HUES64 (cell line): ENCODE measurements at regions not wholly inside any gene's neighbourhood (a gene's known extent, or its start where the extent isn't known, plus 50 kb on each side); places are given as distances from the start of the nearest gene placed in this dataset.
"Not testable (repeated sequence)": the region's sequence is repeated elsewhere in the genome, so short reads cannot be mapped to it uniquely, and the experiment has no call there.

Source experiments
- H3K27ac ChIP-seq: 2 replicates; pipeline ENCODE4 v1.7.0; 2013; ENCODE audit warnings: low read depth, low read length, inconsistent platforms
- H3K27me3 ChIP-seq: 2 replicates; pipeline ENCODE4 v1.6.1; 2013; ENCODE audit warnings: mild to moderate bottlenecking, low read length; ENCODE audit not compliant: insufficient read depth
- H3K36me3 ChIP-seq: 2 replicates; pipeline ENCODE4 v1.6.1; 2013; ENCODE audit warnings: mild to moderate bottlenecking, low read length; ENCODE audit not compliant: insufficient read depth
- H3K4me1 ChIP-seq: 2 replicates; pipeline ENCODE4 v1.6.1; 2013; ENCODE audit warnings: mild to moderate bottlenecking, low read length, moderate library complexity; ENCODE audit not compliant: insufficient read depth
- H3K4me3 ChIP-seq: 2 replicates; pipeline ENCODE4 v1.5.1; 2013; ENCODE audit warnings: mild to moderate bottlenecking, low read length, moderate library complexity
- H3K9ac ChIP-seq: 2 replicates; pipeline ENCODE4 v1.6.1; 2013; ENCODE audit warnings: mild to moderate bottlenecking, low read depth, low read length
- H3K9me3 ChIP-seq: 2 replicates; pipeline ENCODE4 v1.6.1; 2013; ENCODE audit warnings: low read depth, low read length; ENCODE audit not compliant: insufficient read depth
- WGBS: fragments of 150-250, 120-280 bp; methylation state at CpG from one replicate; pipeline ENCODE4 v1.1.7; 2013; ENCODE audit warnings: missing lambda C conversion rate; 5-methylcytosine and 5-hydroxymethylcytosine counted together

DNA sequence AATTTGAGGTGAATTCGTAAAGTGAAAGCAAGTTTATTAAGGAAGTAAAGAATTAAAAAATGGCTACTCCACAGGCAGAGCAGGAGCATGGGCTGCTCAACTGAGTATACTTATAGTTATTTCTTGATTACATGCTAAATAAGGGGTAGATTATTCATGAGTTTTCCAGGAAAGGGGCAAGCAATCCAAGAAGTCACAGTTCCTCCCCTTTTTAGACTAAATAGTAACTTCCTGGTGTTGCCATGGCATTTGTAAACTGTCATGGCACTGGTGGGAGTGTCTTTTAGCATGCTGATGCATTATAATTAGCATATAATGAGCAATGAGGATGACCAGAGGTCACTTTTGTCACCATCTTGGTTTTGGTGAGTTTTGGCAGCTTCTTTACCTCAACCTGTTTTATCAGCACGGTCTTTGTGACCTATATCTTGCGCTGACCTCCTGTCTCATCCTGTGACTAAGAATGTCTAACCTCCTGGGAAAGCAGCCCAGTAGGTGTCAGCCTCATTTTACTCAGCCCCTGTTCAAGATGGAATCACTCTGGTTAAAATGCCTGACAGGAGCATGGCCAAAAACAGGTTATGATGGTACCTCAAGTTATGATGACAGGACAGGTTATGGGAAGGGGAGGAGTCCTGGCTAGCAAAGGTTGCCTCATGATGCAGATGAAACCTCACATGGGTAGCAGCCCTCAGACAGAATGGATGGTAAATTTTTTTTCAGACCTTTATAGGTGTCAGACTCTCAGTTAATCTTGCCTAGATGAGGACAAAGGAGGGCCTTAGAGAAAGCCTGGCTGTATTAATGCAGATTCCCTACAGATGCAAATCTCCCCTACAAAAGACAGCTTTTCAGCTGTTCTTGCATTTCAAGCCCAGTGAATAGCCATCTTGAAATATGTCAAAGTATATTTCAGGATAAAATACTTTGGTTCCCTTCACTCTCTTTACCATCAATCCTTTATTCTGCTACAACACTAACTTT is 49.7 kb downstream of the SIPA1L2 start:
- H3K27ac ChIP-seq = no peak overlapping the region
- 87% methylated on average over 3 of the region's 3 CpGs for WGBS
- H3K4me1 ChIP-seq = peaks cover 57% of the 10 kb centered on the region
- no peak overlapping the region for H3K4me3 ChIP-seq
- H3K27me3 ChIP-seq = no peaks in the 10 kb centered on the region
- H3K9ac ChIP-seq = no peak overlapping the region
- no peaks in the 10 kb centered on the region for H3K36me3 ChIP-seq
- no peaks in the 10 kb centered on the region for H3K9me3 ChIP-seq

DNA sequence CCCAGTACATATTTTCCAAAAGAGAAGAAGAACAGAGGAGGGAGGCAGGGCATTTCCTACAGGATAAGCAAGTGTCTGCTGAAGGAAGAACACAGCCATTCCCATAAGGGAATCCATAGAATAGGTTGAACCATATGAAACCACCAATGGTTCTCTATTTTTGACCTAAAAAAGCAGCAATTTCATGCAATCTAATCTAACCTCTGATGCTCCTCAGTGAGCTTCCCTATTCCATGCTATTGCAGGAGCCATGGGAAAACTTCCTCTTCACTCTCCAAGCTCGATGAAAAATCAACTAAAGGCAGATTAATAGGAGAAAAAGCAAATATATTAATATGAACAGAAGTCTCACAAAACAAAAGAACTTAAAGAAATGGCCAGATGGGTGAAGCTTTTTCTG is 50.5 kb downstream of the SIPA1L2 start:
- no peak overlapping the region for H3K9ac ChIP-seq
- WGBS = no CpG with 5 or more reads among the region's 1 CpG

DNA sequence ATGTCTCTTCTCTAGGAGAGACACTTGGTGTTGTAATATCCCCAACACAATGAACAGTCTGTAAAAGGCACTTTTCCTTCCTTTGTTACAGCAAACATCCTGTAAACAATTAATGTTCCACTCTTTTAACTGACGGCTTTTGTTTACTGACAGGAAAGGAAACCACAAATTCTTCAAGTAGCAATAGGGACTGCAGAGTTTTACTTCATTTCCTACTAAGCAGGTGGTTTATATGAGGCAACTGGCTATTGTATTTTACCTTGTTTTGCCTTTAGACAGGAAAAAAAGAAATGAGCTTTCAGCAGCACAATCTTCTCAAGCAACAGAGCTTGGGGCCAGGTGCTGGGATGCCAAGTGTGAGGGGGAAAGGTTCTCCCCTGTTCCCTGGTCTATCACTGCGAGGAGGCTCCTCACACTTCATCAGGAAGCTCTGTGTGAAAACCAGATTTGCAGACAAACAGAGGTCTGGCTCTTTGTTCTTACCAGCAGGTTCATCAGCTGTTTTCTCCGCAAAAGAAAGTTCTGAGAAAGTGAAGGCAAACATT is 51.2 kb downstream of the SIPA1L2 start:
- peaks cover 69% of the 10 kb centered on the region for H3K4me1 ChIP-seq
- H3K27me3 ChIP-seq = no peaks in the 10 kb centered on the region
- H3K36me3 ChIP-seq = no peaks in the 10 kb centered on the region
- no peaks in the 10 kb centered on the region for H3K9me3 ChIP-seq
- H3K27ac ChIP-seq = no peak overlapping the region; the same call in 1 of the 2 replicates
- no peak overlapping the region for H3K4me3 ChIP-seq
- WGBS = 24% methylated on average over 3 of the region's 3 CpGs
- H3K9ac ChIP-seq = no peak overlapping the region; the same call in 1 of the 2 replicates

More for the DNA sequence above, 50.5 kb downstream of the SIPA1L2 start:
- no peaks in the 10 kb centered on the region for H3K27me3 ChIP-seq
- H3K4me1 ChIP-seq = peaks cover 62% of the 10 kb centered on the region
- H3K36me3 ChIP-seq = no peaks in the 10 kb centered on the region
- H3K9me3 ChIP-seq = no peaks in the 10 kb centered on the region
- H3K4me3 ChIP-seq = no peak overlapping the region
- H3K27ac ChIP-seq = peak overlapping the region; percentile 11; the same call in 1 of the 2 replicates

DNA sequence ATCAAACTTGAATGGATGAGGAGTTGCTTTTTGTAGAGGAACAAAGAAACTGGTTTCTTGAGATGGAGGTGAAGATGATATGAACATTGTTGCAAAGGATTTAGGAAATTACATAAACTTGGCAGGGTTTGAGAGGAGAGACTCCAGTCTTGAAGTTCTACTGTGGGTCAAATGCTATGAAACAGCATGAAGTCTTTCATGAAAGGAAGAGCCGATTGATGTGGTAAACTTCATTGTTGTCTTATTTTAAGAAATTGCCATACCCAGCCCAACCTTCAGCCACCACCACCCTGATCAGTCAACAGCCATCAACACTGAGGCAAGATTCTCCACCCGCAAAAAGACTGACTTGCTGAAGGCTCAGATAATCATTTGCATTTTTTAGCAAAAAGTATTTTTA is 52.2 kb downstream of the SIPA1L2 start:
- H3K27ac ChIP-seq = no peak overlapping the region
- H3K4me3 ChIP-seq = no peak overlapping the region
- H3K27me3 ChIP-seq = no peaks in the 10 kb centered on the region
- 24% methylated on average over 2 of the region's 2 CpGs for WGBS
- H3K9ac ChIP-seq = no peak overlapping the region
- H3K36me3 ChIP-seq = no peaks in the 10 kb centered on the region
- H3K9me3 ChIP-seq = no peaks in the 10 kb centered on the region
- peaks cover 75% of the 10 kb centered on the region for H3K4me1 ChIP-seq

DNA sequence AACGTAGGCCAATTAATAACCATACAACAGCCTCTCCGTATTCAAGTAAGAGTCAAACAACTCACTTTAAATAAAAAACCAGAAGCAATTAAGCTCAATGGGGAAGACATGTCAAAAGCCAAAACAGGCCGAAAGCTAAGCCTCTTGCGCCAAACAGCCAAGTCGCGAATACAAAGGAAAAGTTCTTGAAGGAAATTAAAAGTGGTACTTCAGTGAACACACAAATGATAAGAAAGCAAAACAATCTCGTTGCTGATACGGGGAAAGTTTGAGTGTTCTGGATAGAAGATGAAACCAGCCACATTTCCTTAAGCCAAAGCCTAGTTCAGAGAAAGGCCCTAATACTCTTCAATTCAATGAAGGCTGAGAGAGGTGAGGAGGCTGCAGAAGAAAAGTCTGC is 53.4 kb downstream of the SIPA1L2 start:
- Histone ChIP-seq H3K36me3 (no peaks in the 10 kb centered on the region), H3K27ac (no peak overlapping the region), H3K27me3 (no peaks in the 10 kb centered on the region), H3K4me3 (no peak overlapping the region), H3K9me3 (no peaks in the 10 kb centered on the region), H3K9ac (no peak overlapping the region), H3K4me1 (peaks cover 79% of the 10 kb centered on the region)
- 82% methylated on average over 8 of the region's 8 CpGs for WGBS

DNA sequence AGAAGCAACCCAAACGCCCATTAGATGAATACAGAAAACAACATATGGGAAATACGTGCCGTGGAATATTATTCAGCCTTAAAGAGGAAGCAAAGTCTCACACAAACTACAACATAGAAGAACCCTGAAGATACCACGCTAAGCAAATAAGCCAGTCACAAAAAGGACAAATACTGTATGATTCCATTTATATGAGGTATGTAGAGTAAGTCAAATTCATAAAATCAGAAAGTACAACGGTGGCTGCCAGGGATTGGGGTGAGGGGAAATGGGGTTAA is 54.2 kb downstream of the SIPA1L2 start:
- 75% methylated on average over 5 of the region's 5 CpGs for WGBS
- Histone ChIP-seq H3K36me3 (no peaks in the 10 kb centered on the region), H3K27ac (no peak overlapping the region), H3K27me3 (no peaks in the 10 kb centered on the region), H3K9me3 (no peaks in the 10 kb centered on the region), H3K4me3 (no peak overlapping the region), H3K9ac (no peak overlapping the region), H3K4me1 (peaks cover 79% of the 10 kb centered on the region)

DNA sequence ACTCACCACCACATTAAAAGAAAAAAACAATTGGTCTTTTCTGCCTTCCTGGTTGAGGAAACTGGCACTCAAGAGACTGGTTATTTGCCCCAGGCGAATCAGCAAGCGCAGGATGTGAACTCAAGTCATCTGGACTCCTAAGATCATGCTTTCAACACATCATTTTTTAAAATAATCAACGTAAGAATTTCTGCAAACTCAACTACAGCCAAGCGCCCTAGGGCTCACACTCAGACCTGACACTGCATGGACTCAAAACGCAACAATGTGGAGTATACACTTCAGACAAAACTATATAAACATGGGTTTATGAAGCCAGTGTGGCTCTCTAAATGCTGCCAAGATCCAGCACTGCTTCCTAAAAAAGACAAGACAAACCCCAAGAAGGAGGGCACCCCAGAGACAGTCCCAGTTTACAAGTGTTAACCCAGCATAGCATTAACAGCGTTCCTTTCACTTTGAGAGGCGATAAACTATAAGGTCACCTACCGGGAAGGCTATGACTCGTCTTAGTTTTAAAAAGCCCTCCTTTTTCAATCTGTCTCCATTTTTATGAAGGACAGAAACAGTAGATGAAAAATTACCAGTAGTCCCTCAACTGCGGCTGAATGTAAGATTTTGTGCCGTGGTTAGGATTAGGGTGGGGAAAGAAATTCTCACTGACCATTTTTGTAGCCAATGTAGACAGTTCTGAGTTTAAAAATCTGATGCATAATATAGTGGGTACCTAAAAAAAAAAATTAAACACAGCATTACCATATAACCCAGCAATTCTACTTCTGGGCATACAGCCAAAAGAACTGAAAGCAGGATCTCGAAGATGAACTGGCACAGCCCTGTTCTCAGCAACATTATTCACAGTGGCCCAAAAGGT is 54.8 kb downstream of the SIPA1L2 start:
- H3K9ac ChIP-seq = no peak overlapping the region
- H3K27me3 ChIP-seq = no peaks in the 10 kb centered on the region
- H3K36me3 ChIP-seq = no peaks in the 10 kb centered on the region
- H3K27ac ChIP-seq = no peak overlapping the region
- peaks cover 73% of the 10 kb centered on the region for H3K4me1 ChIP-seq
- WGBS = 79% methylated on average over 12 of the region's 12 CpGs
- H3K9me3 ChIP-seq = no peaks in the 10 kb centered on the region
- H3K4me3 ChIP-seq = no peak overlapping the region

DNA sequence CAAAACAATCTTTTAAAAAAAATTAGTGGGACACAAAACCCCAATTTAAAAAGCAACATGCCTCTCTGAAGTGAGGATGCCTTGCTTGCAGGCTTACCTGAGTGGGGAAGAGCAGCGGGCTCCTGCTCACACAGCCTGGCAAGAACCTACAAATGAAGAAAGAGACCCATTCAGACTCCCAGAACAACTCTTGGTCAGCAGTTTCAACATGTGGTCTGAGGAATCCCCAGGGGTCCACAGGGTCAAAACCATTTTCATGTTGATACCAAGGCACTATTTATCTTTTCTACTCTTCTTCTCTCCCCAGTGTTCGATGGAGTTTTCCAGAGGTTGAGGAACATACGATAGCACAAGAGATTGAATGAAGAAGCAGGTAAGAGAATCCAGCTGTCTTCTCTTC is 55.9 kb downstream of the SIPA1L2 start:
- Histone ChIP-seq H3K9ac (no peak overlapping the region), H3K9me3 (no peaks in the 10 kb centered on the region), H3K4me3 (no peak overlapping the region), H3K27me3 (no peaks in the 10 kb centered on the region), H3K36me3 (no peaks in the 10 kb centered on the region), H3K27ac (no peak overlapping the region), H3K4me1 (peaks cover 65% of the 10 kb centered on the region)
- WGBS = 97% methylated on average over 2 of the region's 3 CpGs

DNA sequence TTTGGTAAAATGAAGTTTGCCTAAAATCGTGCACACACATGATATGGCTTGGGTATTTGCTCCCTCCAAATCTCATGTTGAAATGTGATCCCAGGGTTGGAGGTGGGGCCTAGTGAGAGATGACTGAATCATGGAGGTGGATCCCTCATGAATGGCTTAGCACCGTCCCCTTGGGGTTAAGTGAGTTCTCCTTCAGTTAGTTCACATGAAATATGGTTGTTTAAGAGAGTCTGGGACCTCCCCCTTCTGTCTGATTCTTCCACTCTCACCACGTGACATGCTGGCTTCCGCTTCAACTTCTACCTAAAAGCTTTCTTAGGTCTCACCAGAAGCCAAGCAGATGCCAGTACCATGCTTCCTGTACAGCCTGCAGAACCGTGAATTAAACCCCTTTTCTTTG is 58.4 kb downstream of the SIPA1L2 start:
- Histone ChIP-seq H3K9ac (no peak overlapping the region), H3K4me1 (peaks cover 43% of the 10 kb centered on the region), H3K27ac (no peak overlapping the region), H3K27me3 (no peaks in the 10 kb centered on the region), H3K9me3 (no peaks in the 10 kb centered on the region), H3K36me3 (no peaks in the 10 kb centered on the region), H3K4me3 (no peak overlapping the region)
- 81% methylated on average over 5 of the region's 5 CpGs for WGBS

DNA sequence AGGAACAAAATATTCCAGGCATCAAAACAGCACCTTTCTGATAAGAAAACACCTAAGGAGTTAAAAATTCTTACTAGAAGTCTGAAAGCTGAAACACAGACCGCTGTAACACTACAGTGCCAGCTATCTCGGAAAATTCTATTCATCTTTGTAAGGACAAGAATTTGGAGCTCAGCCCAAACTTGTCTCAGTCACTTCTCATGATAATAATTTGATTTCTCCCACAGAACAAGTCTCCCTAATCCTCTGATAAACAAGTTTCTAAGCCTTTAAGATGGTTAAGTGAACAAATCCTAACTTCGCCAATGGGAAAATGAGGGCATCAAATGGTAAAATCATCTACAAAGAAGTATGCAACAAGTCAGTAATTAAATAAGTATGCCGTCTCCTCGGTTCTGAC is 59.9 kb downstream of the SIPA1L2 start:
- no peaks in the 10 kb centered on the region for H3K9me3 ChIP-seq
- H3K27me3 ChIP-seq = no peaks in the 10 kb centered on the region
- no peaks in the 10 kb centered on the region for H3K36me3 ChIP-seq
- no peak overlapping the region for H3K27ac ChIP-seq
- no peak overlapping the region for H3K9ac ChIP-seq
- 94% methylated on average over 3 of the region's 5 CpGs for WGBS
- no peak overlapping the region for H3K4me3 ChIP-seq
- peaks cover 50% of the 10 kb centered on the region for H3K4me1 ChIP-seq

DNA sequence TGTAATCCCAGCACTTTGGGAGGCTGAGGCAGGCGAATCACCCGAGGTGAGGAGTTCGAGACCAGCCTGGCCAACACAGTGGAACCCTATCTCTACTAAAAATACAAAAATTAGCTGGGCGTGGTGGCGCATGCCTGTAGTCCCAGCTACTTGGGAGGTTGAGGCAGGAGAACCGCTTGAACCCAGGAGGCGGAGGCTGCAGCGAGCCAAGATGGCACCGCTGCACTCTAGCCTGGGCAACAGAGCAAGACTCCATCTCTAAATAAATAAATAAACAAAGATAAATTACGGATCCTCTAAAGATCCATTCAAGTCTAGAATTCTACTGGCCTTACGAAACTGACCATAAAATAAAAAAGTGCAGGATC is 60.4 kb downstream of the SIPA1L2 start:
- not testable (repeated sequence) for H3K36me3 ChIP-seq, H3K27me3 ChIP-seq, H3K4me3 ChIP-seq, H3K9me3 ChIP-seq, H3K9ac ChIP-seq, H3K27ac ChIP-seq
- 96% methylated on average over 11 of the region's 11 CpGs for WGBS
- H3K4me1 ChIP-seq = peaks cover 50% of the 10 kb centered on the region
